MCF 10A (cell line): ENCODE measurements at regions not wholly inside any gene's neighbourhood (a gene's known extent, or its start where the extent isn't known, plus 50 kb on each side); places are given as distances from the start of the nearest gene placed in this dataset.

ENCODE experiments used
- BruUV-seq: library from RNA; stranded (reverse); fragments of 400-500 nt; replicated peaks from 2 replicates; lab custom pipeline; 2021; lab: Mats Ljungman, UMichigan
- CTCF ChIA-PET: fragments of 300-600 bp; sonication (Branson Sonifier 250); formaldehyde crosslinking; extraction: SDS; loops from one replicate; lab custom pipeline; 2021; ENCODE audit warnings: antibody characterized with exemption, inconsistent platforms; lab: Yijun Ruan, JAX
- POLR2A ChIA-PET: fragments of 300-600, 350-650 bp; sonication (Branson Sonifier 250); formaldehyde crosslinking; extraction: SDS; loops from one replicate; lab custom pipeline; 2020; ENCODE audit warnings: antibody characterized with exemption, inconsistent platforms; lab: Yijun Ruan, JAX
- DNase-seq: peaks from one replicate; pipeline ENCODE4 v3.0.0-alpha.2; 2018; ENCODE audit not compliant: unreplicated experiment
- H3K27ac Mint-ChIP-seq: one replicate; pipeline ENCODE4 v1.8.0; 2022; ENCODE audit warnings: mild to moderate bottlenecking, low read depth, mixed read lengths; ENCODE audit not compliant: unreplicated experiment
- H3K27me3 Mint-ChIP-seq: one replicate; pipeline ENCODE4 v1.8.0; 2022; ENCODE audit warnings: mixed read lengths; ENCODE audit not compliant: insufficient read depth, unreplicated experiment
- H3K36me3 Mint-ChIP-seq: one replicate; pipeline ENCODE4 v1.8.0; 2022; ENCODE audit warnings: mild to moderate bottlenecking, moderate library complexity, mixed read lengths; ENCODE audit not compliant: insufficient read depth, unreplicated experiment
- H3K4me1 Mint-ChIP-seq: one replicate; pipeline ENCODE4 v1.8.0; 2022; ENCODE audit warnings: mixed read lengths; ENCODE audit not compliant: insufficient read depth, unreplicated experiment
- H3K4me3 Mint-ChIP-seq: one replicate; pipeline ENCODE4 v1.8.0; 2022; ENCODE audit warnings: mild to moderate bottlenecking, moderate library complexity, mixed read lengths; ENCODE audit not compliant: unreplicated experiment
- H3K9me3 Mint-ChIP-seq: one replicate; pipeline ENCODE4 v1.8.0; 2022; ENCODE audit warnings: mixed read lengths; ENCODE audit not compliant: unreplicated experiment
- CTCF ChIP-seq: fragments of 200-600 bp; IDR thresholded peaks from one replicate; pipeline ENCODE4 v1.8.0; 2022; ENCODE audit warnings: antibody characterized with exemption, mild to moderate bottlenecking; ENCODE audit not compliant: unreplicated experiment
- intact Hi-C: fragments of 100-400 bp; cut with micrococcal nuclease; formaldehyde crosslinking; loops from 2 replicates; pipeline ENCODE4 v1.14.1; 2022

DNA sequence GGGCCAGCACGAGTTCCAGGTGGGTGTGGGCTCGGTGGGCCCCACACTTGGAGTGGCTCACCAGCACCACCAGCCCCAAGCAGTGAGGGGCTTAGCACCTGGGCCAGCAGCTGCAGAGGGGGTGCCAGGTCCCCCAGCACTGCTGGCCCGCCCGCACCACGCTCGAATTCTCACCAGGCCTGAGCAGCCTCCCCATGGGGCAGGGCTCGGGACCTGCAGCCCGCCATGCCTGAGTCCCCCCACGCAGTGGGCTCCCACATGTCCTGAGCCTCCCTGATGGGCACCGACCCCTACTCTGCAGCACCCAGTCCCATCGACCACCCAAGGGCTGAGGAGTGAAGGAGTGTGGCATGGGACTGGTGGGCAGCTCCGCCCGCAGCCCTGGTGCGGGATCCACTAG is 593.4 kb downstream of the GABRG1 start:
- Mint-ChIP-seq H3K27me3 (no peaks in the 10 kb centered on the region), H3K4me3 (no peak overlapping the region), H3K36me3 (no peaks in the 10 kb centered on the region), H3K4me1 (no peaks in the 10 kb centered on the region), H3K27ac (no peak overlapping the region), H3K9me3 (peaks cover 7% of the 10 kb centered on the region)
- DNase-seq, result no peak
- CTCF ChIA-PET, result interaction anchor here (0.6 kb wide), 1 partner anchor 1401 kb away, joined by 3 read pairs; no protein-coding TSS in a partner anchor
- no peak for TF ChIP-seq CTCF
- intact Hi-C loops, result no loop called here
- POLR2A ChIA-PET, result no interaction called here
- BruUV-seq, result no TSS peak

DNA sequence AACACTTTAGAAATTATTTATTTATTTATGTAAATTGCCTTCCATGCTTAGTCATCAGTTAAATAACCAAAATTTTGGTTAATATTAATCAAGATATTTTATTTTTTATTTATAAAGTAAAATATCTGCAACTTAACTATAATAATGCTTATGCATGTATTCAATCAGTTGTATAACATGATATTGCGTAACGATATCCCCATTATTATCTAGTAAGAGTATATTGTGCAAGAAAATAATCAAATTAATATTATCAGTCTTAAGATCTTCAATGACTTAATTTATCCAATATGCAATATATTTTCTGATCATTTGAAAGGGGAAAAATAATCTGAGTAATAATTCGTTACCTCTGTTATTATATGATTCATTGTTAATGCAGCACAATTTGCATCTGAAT is 596.7 kb downstream of the GABRG1 start:
- Mint-ChIP-seq H3K4me1 (no peaks in the 10 kb centered on the region), H3K4me3 (no peak overlapping the region), H3K27ac (no peak overlapping the region), H3K27me3 (no peaks in the 10 kb centered on the region), H3K36me3 (no peaks in the 10 kb centered on the region), H3K9me3 (peaks cover 7% of the 10 kb centered on the region)
- ChIA-PET POLR2A (no interaction called here), CTCF (no interaction called here)
- DNase-seq, result no peak
- no TSS peak for BruUV-seq
- intact Hi-C loops, result no loop called here
- no peak for TF ChIP-seq CTCF

DNA sequence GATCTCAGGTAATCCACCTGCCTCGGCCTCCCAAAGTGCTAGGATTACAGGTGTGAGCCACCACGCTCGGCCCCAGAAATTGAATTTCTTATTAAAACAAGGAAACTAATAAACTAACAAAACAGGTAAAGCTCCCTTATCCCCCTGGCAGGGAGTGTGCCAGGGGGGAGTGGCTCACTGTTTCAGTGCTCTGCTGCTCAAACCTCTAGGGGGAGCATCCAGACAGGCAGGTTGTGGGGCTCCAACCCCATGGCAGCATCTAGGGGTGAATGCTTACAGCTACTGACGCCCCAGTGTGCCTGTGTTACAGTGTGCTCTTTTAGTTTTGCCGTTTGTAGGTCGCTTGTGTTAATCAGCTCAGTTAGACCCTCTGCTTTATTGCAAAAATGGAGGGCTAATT is 605.0 kb downstream of the GABRG1 start:
- Mint-ChIP-seq H3K9me3 (peaks cover 10% of the 10 kb centered on the region), H3K36me3 (no peaks in the 10 kb centered on the region), H3K4me3 (no peak overlapping the region), H3K4me1 (no peaks in the 10 kb centered on the region), H3K27ac (no peak overlapping the region), H3K27me3 (no peaks in the 10 kb centered on the region)
- POLR2A ChIA-PET, result no interaction called here
- TF ChIP-seq CTCF, result no peak
- no peak for DNase-seq
- CTCF ChIA-PET, result interaction anchor here (0.6 kb wide), 1 partner anchor 224 kb away, joined by 3 read pairs; no protein-coding TSS in a partner anchor
- BruUV-seq, result no TSS peak
- intact Hi-C loops, result no loop called here

- no TSS peak for BruUV-seq
- CTCF ChIA-PET, result no interaction called here
- no peaks in the 10 kb centered on the region for H3K27me3 Mint-ChIP-seq
- H3K36me3 Mint-ChIP-seq, result no peaks in the 10 kb centered on the region
- no peak overlapping the region for H3K4me3 Mint-ChIP-seq
- POLR2A ChIA-PET, result no interaction called here
- DNase-seq, result peak; percentile 12
- peaks cover 18% of the 10 kb centered on the region for H3K4me1 Mint-ChIP-seq
- TF ChIP-seq CTCF, result no peak
- H3K9me3 Mint-ChIP-seq, result peaks cover 14% of the 10 kb centered on the region
- intact Hi-C loops, result no loop called here
- H3K27ac Mint-ChIP-seq, result peak overlapping the region; percentile 39
Observed at GRCh38 chr4:45502471-45502870, 621.4 kb downstream of the GABRG1 start.
